GM19372 (cell line): ENCODE measurements at regions not wholly inside any gene's neighbourhood (a gene's known extent, or its start where the extent isn't known, plus 50 kb on each side); places are given as distances from the start of the nearest gene placed in this dataset.

Experiments
- ATAC-seq: cut with Tn5 transposase; IDR thresholded peaks from one replicate; pipeline ENCODE4 v1.9.1; 2021; ENCODE audit warnings: mild to moderate bottlenecking, low read depth, moderate library complexity; ENCODE audit not compliant: unreplicated experiment

DNA sequence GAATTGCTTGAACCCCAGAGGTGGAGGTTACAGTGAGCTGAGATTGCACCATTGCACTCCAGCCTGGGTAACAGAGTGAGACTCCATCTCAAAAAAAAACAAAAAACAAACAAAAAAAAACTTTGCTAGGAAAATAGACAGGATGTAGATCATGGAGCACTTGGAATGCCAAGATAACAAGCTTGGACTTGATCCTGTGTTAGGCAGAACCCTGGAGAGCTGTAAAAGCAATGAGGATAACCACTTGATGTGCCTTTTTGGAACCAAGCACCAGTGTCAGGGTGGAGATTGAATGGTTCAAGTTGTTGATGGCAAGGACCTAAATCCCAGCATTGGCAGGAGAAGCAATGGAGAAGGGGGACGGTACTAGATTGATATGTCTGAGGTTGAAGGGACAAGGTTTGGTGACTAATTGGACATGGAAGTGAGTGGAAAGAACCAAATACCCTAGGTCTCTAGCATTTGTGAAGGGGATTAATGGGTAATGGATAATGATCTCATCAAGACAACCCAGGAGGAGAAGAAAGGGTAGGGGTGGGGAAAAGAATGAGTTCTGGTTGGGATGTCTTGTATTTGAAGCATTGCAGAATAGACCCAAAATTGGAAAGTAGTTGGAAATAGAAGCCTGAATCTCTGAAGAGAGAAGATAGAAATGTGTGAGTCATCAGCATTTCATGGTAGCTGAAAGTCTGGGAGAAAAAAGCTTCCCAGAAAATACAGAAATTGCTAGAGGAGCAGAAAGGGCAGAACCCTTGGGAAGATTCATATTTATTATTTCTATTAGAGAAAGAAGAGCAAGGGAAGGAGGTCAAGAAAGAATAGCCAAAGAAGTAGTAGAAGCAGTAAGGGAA lies 176.7 kb downstream of the NUAK1 start:
- no peak for ATAC-seq

DNA sequence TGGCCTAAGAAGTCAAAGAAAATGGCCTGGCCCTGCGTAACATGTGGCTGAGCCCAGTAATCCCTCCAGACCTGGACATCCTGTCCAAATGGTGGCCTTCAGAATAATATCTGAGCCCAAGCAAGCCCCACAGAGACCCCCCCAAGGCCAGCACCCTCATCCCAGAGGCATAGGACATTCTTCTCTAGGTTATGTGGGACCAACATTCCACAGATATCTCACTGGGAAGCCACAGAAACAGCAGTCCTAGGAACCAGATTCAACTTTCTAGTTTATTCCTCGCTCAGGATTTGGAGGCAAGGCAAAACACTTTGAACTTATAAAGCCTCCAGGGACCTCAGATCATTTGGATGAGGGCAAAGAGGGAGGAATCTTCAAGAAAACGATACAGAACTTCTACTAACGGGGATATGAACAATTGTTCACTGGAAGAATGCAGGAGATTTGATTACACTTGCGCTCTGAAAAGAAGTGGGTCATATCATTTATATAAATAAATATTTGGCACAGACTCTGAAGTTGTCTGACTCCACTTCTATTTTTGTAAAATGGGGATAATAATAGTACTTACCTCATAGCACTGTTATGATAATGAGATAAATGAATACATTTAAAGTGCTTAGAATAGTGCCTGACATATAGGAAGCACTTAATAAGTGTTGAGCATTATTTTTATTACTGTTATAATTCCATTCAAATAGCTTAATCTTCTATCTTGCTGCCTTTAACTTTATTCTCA lies 171.5 kb downstream of the NUAK1 start:
- no peak for ATAC-seq

DNA sequence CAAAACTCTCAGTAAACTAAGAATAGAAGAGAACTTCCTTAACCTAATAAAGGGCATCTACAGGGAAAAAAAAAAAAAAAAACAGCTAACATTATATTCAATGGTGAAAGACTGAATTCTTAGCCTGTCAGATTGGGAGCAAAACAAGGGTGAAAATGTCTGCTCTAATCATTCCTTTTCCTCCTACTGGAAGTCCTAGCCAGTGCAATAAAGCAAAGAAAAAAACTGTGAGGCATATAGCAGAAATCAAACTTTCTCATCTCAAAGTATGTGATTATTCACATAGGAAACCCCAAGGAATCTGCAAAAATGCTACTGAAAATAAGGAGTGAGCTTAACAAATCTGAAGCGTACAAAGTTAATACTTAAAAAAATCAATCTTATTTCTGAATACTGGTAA lies 170.7 kb downstream of the NUAK1 start:
- ATAC-seq, result no peak

DNA sequence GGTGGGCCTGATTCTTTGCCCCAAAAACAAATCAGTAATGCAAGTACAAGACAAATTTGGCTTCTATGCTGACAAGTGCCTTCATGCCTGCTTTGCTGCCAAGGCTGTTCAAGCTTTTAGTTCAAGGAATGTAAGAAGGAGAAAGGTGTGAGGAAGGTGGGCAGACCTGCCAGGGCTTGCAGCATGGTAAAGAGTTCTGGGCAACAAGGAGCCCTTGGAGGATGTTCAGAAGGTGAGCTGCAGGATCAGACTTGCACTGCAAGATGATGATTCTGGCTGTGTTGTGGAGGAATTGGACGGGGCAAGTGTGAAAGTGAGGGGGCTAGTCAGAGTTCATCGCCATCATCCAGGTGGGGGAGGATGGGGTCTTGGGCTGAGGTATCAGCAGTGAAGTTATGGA lies 167.9 kb downstream of the NUAK1 start:
- ATAC-seq, result no peak

DNA sequence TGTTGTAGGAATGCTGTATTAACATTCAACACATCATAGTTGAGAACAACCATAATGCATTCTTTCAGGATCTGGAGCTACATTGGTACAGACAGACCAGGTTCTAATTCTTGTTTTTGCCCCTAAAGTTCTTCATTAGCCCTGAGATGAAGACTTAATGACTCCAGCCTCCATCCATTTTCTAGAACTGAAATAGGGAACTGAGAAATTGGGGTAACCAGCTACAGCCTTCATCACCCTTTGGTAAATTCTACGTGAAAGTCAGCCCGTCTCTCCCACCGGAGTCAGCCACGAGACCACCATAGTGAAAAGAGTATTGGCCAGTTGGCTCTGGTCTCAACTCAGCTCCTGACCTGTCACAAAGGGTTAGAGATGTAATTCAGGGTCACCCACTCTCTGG lies 164.0 kb downstream of the NUAK1 start:
- no peak for ATAC-seq

DNA sequence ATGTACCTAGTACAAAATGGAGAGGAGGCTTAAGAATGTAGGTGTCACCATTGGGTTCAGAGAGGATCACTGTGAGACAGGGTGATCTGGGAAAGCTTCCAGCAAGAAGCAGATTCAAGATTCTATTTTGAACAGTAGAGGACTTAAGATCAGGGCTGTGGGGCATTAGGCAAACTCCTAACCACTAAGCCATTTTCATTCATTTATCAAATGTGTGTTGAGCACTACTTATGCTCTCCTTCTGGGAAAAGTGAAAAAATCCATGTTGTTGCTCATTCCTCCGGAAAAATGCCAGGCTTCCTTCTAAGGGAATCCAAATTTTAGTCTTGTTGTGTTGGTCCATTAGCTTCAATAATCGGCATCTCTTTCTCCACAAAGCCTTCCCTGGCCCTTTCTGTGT lies 163.4 kb downstream of the NUAK1 start:
- ATAC-seq, result no peak

DNA sequence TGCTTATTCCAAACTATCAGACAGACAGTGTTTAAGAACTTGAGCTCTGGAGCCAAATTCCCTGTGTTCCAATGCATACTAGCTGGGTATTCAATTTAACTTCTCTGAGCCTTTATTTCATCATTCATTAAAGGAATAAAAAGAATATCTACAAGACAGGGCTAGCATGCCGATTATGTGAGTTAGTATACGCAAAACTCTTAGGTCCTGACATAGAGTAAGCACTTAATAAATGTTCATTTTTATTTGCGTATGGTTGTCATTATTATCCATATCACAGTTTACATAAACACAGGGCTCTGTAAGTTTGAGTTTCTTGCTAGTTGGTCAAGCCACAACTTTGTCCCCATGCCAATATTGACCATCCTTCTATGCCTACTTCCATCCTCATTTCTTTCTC lies 161.5 kb downstream of the NUAK1 start:
- no peak for ATAC-seq

DNA sequence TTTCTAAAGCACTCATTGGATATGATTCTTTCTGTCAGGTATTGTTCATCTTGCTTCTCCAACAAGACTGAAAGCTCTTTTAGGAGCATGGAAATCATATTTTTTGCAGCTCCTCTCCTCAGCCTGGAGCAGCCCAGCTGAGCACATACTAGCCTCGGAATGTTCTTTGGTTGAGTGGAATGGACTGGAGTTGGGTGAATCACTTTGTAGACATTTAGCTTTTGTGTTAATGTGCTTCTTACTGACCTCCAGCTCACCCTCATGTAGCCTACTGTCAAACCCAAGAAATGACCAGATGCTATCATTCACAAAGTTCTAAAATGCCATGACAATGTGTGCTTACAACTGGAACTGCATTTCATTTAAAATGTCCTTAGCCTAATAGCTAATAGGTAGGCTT lies 161.1 kb downstream of the NUAK1 start:
- no peak for ATAC-seq

DNA sequence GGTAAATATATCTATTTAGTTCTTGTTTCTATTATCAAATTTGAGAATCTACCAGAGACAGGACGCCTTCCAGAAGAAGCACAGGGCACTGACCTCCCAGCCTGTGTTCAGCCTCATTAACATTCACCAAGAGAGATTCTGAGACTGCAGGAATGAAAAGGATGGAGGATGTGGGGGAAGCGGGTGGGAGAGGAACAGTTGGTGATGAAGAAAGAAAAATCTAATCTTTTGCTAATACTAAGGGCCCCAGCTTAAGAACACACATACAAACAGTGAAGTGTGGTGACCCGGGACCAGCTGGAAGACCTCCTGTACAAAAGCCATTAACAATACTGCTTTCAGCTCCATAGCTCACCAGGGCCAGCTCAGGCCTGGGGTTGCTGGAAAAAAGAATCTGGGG lies 160.5 kb downstream of the NUAK1 start:
- no peak for ATAC-seq

DNA sequence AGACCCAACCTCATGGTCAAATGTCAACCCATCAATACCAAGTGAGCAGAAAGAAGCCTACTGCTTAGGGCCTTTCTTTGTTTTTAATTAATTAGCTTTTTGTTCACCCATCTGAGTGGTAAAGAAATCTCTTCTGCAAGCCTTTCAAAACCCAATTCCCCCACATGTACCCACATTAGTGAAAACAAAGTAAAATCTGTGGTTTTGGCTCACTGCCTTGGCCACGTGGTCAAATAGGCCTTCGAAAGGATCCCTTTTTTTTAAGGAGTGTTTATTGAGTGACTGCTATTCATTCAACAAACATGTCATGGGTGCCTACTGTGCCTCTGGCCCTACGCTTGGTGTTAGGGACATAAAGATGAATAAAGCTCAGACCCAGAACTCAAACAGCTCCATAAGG lies 160.1 kb downstream of the NUAK1 start:
- no peak for ATAC-seq

DNA sequence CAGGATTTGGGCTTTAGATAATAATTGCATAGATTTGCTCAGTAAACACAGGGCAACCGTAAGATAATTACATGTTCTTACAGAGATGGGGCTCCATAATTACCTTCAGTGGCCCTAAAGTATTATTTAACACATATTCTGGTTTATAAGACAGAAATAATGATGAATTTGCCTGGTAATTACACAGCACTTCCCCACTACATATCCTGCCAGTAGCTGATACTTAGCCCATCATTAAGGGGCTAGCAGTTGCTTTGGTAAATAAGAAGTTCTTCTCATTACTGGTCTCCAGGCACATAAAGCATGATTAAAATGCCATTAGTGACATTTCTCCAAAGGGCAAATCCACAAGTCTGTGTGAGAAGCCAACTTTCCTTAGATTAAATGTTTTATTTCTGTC lies 158.7 kb downstream of the NUAK1 start:
- no peak for ATAC-seq

DNA sequence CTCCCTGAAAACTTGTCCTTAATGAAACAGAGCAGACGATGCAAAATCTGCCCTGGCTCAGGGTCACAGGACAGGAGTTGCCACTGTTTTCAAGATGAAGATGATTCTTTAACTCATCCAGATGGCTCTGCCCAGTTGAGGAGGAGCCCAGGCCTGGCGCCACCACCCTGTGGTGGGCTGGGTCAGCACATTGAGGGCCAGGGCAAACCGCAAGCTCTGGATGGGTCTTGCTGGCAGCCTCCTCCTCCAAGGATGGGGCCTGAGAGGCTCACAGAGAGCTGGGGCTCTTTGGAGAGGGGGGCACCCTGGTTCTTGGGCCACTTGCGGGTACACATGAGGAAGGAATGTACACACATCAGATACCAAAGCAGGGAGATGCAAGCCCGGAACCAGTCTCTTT lies 158.2 kb downstream of the NUAK1 start:
- no peak for ATAC-seq

DNA sequence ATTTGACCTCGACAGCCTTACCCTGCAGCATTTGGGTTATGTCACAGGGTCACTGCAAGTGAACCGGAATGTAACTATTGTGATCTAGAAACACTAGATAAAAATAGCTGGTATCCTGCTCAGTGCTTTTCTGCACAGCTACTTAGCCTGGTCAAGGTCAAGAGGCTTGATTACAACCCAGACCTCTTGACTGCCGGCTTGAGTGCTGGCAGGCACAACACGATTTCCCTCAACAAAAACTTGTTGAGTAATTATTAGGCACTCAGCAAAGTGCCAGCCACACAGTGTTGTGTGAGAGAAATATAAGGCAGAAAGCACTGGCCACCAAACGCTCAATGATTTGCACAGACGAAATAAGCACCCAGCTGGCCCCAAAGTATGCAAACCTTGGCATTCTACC lies 156.7 kb downstream of the NUAK1 start:
- no peak for ATAC-seq

DNA sequence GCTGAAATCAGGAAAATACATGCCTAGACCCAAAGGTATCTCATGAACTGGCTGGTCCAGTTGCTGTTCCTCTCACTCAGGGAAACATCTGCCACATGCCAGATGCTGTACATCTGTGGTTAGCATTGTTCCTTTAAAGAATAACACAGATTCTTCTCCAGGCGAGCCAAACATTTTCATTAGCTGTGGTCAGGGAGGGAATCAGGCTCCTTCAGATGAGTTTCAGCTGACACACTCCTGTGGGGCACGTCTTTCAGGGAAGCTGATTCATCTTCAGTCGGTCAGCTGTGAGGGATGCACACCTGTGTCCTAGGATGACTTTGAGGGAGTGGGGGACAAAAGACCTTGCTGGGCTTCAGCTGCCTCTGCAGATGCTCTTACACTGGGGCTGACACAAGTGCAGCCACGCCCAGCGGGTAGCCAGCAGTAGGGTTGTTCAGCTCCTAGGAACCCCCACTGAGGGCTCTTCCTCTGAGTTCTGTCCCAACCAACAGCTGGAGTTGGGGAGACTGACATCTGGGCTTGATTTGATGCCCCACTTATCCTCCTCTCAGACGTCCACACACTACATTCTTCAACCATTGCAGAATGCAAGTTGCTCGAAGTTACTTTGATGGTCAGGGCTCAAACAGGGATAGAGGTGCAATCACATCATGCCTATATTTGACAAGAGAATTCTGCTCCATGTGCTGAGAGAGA lies 155.0 kb downstream of the NUAK1 start:
- ATAC-seq, result no peak

DNA sequence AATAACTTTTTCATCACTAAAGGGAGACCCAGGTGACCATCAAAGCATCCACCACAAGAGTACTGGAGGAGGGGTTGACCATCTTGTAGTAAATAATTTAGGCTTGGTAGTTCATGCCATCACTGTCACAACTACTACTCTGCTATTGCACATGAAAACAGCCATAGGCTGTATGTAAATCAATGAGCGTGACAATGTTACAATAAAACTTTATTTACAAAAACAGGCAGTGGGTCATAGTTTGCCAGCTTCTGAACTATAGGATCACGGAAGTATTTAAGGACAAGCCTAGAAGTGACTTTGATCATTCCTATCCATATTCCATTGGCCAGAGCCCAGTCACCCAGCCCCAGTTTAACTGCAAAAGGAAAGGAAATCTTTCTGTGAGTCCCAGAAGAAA lies 153.4 kb downstream of the NUAK1 start:
- no peak for ATAC-seq

DNA sequence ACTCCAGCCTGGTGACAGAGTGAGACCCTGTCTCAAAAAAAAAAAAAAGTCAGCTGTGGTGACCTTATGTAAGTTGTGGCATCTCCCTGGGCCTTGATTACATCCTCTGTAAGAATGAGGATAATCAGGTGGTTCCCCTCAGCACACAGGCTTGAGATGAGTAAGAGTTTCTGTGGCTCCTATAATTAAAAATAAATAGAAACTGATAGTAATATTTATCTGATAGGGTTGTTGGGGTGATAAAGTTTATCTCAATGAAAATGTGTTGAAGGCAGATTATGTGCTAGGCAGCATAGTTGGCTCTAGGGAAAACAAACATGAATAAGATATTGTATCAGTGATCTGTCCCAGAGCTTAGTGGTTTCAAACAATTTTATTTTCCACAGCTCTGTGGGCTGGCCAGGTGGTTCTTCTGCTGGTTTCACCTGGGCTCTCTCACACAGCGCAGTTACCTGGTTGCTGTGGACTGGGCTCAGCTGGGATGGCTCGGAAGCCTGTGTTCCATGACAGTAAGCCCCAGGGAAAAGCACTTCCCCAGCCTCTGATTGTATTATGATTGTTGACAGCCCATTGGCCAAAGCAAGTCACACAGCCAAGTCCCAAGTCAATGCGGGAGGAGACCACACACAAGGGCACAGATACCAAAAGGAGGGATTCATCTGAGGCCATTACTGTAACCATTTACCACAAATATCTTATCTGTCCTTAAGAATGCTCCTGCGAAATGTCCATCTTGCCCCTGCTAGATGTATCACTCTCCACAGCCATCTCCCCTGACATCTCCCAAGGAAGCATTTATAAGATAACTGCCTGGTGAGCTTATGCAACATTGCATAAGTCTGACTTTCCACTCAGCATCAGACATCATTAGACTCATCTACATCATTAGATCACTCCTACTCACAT lies 151.7 kb downstream of the NUAK1 start:
- ATAC-seq, result no peak

DNA sequence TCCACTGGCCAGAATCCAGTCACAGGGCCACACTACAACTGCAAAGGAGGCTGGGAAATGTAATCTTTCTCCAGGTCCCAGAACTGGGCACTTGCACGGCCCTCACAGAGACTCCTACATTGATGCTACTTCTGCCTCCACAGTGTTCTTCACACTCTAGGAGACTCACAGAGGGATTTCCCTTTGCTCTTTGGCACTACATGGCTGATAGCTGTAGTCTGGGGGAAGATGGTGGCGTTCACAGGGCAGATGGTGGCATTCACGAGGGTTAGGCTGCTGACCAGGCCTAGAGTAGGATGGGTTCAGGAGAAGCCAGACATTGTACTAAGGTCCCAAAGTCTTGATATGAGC lies 151.1 kb downstream of the NUAK1 start:
- no peak for ATAC-seq

DNA sequence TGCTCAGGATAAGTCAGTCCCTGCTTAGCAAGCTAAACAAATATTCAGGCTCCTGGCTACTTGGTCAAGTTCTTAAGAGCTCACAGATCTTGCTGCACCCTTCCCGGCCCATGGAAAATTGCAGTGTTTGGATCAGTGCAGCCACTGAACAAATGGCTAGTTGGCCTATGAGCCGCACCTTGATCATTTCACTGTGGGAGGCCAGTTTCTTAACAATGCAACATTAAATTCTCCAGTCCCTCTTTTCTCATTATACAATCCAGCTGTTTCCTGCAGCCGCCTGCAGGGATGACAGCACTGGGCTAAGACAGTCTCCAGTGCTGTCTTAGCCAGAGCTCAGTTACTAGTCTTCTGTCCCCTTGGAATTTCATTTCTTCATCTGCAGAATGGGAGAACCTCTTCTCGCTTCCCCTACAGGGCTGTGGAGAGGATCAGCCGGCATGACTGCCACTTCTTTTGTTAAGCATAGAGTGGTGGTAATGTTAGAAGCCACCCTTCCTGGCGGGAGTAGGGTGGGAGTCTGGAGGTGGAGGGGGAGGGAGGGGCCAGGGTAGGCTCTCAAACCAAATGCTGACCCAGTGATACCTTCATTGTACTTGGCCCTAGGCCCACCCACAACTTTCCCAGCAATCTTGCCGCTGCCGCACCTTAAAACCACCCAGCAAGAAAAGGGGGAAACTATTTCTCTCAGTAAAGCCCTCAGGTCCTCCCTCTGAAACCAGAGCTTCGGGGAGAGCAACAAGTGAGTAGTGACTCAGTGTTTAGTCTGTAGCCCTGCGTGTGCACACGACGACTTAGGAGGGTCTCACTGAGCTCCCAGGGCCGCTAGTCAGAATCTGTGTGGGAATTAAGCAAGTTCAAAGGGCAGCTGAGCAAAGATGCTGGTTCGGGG lies 145.7 kb downstream of the NUAK1 start:
- ATAC-seq, result no peak

DNA sequence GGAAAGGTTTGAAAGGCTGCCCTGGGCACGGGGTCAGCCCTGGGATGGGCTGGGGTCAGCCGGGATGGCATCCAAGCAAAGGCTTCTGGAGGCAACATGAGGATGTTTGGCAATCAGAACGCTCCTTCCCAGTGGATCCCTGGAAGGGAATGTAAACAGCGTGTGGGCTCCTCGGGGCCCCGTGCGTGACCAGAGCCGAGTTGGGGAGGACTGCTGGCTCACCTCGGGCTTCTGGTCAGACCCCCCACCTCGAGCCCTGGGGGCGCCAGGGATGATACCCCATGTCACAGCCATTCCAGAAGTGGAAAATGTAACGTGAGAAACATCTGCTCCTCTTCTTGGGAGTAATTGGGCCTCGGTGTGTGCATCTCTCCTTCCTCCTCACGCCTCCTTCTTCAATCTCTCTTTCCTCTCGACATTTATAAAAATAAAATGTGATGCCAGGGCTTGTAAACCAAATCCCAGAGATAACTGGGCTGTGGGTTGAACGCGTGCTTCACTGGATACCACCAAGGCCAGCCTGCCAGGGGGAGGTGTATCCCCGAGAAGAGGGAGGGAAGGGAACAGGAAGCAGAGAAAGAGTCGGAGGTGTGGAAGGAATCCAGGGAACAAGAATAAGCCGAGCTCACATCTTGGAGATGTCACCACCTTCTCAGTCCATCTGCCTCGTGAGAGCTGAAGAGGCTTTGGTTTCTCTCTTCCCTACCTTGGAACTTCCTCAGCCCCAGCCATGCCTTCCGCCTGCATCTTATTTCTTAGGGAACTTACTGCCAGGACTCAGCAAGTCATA lies 144.8 kb downstream of the NUAK1 start:
- ATAC-seq, result no peak
